Esophagus (tissue), 2 donors: ENCODE measurements at regions not wholly inside any gene's neighbourhood (a gene's known extent, or its start where the extent isn't known, plus 50 kb on each side); places are given as distances from the start of the nearest gene placed in this dataset.
A peak's percentile ranks its signal among the peaks of the same experiment; 100 is the strongest.

ENCODE experiments used
- H3K27ac ChIP-seq, 2 donors: one replicate each; pipeline ENCODE4 v1.5.1; 2013; ENCODE audit warnings: low read depth in 2 of 2, mild to moderate bottlenecking in 2 of 2, inconsistent platforms in 1 of 2, low read length in 1 of 2, moderate library complexity in 1 of 2
- H3K27me3 ChIP-seq, 2 donors: one replicate each; pipeline ENCODE4 v1.6.1; 2013; ENCODE audit warnings: low read length in 2 of 2, control low read depth in 1 of 2, mild to moderate bottlenecking in 1 of 2; ENCODE audit not compliant: insufficient read depth in 2 of 2, control insufficient read depth in 1 of 2
- H3K36me3 ChIP-seq, 2 donors: one replicate each; pipeline ENCODE4 v1.6.1; 2013; ENCODE audit warnings: low read length in 1 of 2; ENCODE audit not compliant: control insufficient read depth in 2 of 2, insufficient read depth in 2 of 2
- H3K4me1 ChIP-seq, 2 donors: one replicate each; pipeline ENCODE4 v1.6.1; 2013; ENCODE audit warnings: low read length in 1 of 2; ENCODE audit not compliant: control insufficient read depth in 2 of 2, insufficient read depth in 2 of 2
- H3K4me3 ChIP-seq, 2 donors: one replicate each; pipeline ENCODE4 v1.5.1; 2013; ENCODE audit warnings: low read length in 2 of 2, mild to moderate bottlenecking in 2 of 2, low read depth in 1 of 2, moderate library complexity in 1 of 2
- H3K9me3 ChIP-seq, 2 donors: one replicate each; pipeline ENCODE4 v1.6.1; 2013; ENCODE audit warnings: mild to moderate bottlenecking in 2 of 2, low read depth in 1 of 2, low read length in 1 of 2, moderate library complexity in 1 of 2; ENCODE audit not compliant: control insufficient read depth in 2 of 2, insufficient read depth in 1 of 2
- WGBS, 2 donors: extraction: QIAGEN DNeasy Blood & Tissue Kit; methylation state at CpG; one replicate each; pipeline ENCODE4 v1.1.7; 2013; 5-methylcytosine and 5-hydroxymethylcytosine counted together
- donor health status: healthy with polysubstance abuse.
- donor health status: Bipolar disorder and iron deficiency.

DNA sequence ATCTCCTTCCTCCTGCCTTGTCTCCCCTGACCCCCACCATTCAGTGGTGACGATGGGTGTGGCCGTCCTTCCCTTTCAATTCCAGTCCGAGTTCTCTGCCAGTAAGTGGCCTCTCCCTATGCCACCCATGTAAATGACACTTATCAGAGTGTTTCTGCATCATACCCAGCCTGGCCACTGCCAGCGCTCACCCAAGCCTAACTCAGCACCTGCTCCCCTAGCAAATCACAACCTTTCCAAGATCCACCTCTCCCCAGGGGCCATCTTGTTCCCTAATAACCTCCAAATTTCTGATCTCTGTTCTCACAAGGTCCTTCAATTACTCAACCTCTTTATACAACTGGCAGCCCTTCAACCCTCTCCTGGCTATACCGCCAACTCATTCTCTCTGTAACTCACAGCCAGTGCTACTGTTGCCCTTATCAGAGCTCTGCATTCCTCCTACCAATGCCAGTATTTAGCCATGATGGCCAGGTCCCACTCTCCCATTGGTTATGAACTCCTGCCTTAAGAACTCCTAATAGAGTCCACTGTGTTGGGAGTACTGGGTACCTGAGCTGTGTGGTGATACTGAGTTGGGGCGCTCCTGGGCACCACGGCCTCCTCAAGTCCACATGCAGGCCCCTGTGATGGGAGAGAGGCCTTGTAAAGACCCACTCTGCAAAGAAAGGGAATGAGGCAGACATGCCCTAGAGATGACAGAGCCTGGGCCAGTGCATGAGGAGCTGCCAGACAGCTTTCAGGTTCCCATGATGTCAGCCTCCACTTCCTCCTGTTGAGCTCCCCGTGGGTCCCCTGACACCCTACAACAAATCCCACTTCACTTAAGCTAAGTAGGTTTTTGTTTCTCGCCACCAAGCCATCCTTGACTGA, 187.4 kb upstream of the RREB1 start:
- no peak overlapping the region for H3K4me3 ChIP-seq
- no peaks in the 10 kb centered on the region for H3K36me3 ChIP-seq
- H3K27ac ChIP-seq, result peak overlapping the region in 1 of 2 donors; percentile 28
- peaks cover 7 to 22% of the 10 kb centered on the region in 2 donors for H3K4me1 ChIP-seq
- WGBS, 2 donors, result 66 to 75% methylated on average over 9 of the region's 9 CpGs
- H3K27me3 ChIP-seq, result no peaks in the 10 kb centered on the region
- H3K9me3 ChIP-seq, result no peaks in the 10 kb centered on the region

DNA sequence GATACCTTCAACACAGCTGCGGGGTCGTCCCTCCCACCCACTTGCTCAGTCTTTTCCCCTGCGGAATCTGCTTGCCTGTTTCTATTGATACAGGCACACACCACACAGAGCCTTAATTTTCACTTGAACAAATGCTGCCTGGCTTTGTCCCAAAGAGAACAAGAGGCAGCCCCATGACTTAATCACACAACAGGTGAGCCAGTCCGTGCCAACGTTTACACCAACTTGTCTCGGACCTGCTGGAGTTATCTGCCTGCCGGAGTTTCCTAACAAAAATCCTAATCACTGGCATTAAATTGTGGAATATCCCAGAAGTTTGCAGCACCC, 186.8 kb upstream of the RREB1 start:
- Histone ChIP-seq H3K27me3 (no peaks in the 10 kb centered on the region), H3K36me3 (no peaks in the 10 kb centered on the region), H3K9me3 (no peaks in the 10 kb centered on the region), H3K4me1 (peaks cover 7 to 26% of the 10 kb centered on the region in 2 donors), H3K27ac (peak overlapping the region in 1 of 2 donors; percentile 28), H3K4me3 (no peak overlapping the region)
- WGBS, 2 donors, result 58 to 69% methylated on average over 7 of the region's 7 CpGs

DNA sequence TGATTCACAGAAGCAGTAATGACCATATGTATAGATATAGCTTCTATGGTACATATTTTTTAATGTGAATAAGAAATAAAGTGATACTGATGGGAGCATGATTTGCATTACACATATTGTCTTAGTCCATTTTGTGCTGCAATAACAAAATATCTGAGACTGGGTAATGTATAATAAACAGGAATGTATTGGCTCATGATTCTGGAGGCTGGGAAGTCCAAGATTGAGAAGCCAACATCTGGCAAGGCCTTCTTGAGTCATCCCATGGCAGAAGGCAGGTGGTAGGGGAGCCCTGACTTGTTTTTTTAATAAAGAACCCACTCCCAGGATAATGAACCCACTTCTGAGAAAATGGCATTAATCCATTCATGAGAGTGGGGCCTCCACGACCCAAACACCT, 185.6 kb upstream of the RREB1 start:
- Histone ChIP-seq H3K27ac (no peak overlapping the region), H3K36me3 (no peaks in the 10 kb centered on the region), H3K9me3 (no peaks in the 10 kb centered on the region), H3K27me3 (no peaks in the 10 kb centered on the region), H3K4me3 (no peak overlapping the region), H3K4me1 (peaks cover 0 to 21% of the 10 kb centered on the region in 2 donors)
- 93 to 95% methylated on average over 1 of the region's 1 CpG for WGBS, 2 donors

DNA sequence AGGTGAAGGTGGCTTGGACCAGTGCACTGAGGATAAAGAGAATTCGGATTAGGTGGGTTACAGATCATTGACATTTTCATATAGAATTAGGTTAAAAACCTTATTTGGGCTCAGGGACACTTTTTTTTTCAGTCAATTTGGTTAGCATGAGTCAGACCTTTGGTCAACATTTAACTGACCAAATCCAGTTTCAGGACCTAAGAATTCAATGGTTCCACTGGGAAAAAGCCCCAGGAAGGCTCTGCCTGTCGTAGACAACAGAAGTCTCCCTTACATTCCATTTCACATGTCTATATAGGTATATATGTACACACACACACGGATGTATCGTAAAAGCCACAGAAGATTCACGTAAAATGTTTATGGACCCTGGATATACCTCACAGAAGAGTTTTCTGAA, 184.2 kb upstream of the RREB1 start:
- 80 to 83% methylated on average over 5 of the region's 5 CpGs for WGBS, 2 donors

DNA sequence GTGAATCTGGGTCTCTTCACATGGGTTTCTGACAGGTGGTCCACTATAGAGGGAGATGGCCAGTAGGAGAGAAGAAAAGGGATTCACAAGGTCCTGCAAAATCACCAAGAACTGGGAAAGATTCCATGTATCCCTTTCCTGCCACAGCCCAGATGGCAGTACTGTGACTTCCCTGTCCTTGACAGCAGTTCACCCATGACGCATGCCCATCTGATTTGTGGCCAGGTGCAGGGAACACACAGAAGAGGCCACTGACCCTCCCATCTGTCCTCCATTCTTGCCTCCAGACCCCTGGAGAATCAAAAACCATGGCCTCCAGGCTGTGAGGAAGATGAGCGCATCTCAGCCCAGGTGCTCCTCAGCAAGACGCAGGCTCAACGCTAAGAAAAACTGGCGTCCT, 183.1 kb upstream of the RREB1 start:
- peaks cover 0 to 25% of the 10 kb centered on the region in 2 donors for H3K4me1 ChIP-seq
- H3K27me3 ChIP-seq, result no peaks in the 10 kb centered on the region
- H3K27ac ChIP-seq, result peak overlapping the region; percentile 25 to 67
- no peaks in the 10 kb centered on the region for H3K9me3 ChIP-seq
- no peak overlapping the region for H3K4me3 ChIP-seq
- H3K36me3 ChIP-seq, result no peaks in the 10 kb centered on the region
- 83 to 87% methylated on average over 5 of the region's 5 CpGs for WGBS, 2 donors

More for the DNA sequence above, 184.2 kb upstream of the RREB1 start:
- Histone ChIP-seq H3K9me3 (no peaks in the 10 kb centered on the region), H3K36me3 (no peaks in the 10 kb centered on the region), H3K4me3 (no peak overlapping the region), H3K27me3 (no peaks in the 10 kb centered on the region), H3K27ac (no peak overlapping the region), H3K4me1 (peaks cover 0 to 25% of the 10 kb centered on the region in 2 donors)

DNA sequence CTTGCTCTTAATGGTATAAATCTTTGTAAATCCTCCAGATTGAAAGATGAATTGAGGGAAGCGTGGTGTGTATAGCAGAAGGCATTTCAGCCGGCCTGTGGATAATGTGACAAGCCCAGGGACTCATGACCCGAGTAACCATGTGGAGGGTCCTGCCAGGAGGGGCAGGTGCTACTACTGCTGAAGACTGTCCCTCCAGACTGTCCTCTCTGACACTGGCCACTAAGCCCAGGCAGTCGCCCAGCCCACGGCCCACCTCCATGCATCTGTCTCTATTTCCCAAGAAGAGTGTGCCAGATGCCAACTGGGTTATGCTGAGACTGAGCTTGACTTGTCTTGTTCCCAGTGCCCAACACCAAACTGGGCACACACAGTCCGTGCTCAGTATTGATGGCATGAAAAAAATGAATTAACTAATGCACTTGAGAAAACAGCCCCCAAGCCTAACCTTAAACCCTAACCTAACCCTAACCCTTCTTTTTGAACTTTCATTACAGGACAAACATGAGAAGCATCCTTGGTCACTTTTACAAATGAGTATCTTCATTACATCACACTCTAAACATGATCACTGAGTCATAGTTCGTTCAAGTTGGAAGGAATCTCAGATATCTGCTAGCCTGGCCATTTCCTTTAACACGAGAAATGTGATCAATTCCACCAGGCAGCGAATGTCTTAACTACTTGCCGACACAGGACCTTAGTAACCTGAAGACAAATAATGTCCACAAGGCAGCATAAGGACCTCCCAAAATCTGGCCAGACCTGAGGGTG, 182.2 kb upstream of the RREB1 start:
- Histone ChIP-seq H3K9me3 (no peaks in the 10 kb centered on the region), H3K36me3 (no peaks in the 10 kb centered on the region), H3K27me3 (no peaks in the 10 kb centered on the region), H3K4me3 (no peak overlapping the region), H3K4me1 (peaks cover 0 to 24% of the 10 kb centered on the region in 2 donors), H3K27ac (peak overlapping the region; percentile 79 to 96)
- 63 to 70% methylated on average over 10 of the region's 10 CpGs for WGBS, 2 donors

DNA sequence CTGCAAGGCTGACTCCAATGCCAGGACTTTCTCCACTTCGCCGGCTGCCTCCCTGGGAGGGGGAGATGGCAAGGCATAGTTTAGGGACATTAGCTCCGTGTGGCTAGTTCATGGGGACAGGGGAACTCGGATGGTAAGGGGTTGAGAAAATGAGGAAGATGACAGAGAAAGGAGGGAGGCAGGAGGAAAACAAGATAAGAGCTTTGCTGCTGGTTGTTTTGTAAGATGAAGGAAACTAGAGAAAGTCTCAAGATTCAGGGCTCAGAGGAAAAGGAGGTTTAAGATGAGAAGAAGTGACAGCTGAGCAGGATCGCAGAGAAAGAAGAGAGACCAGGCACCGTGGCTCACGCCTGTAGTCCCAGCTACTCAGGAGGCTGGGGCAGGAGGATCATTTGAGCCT, 180.9 kb upstream of the RREB1 start:
- no peaks in the 10 kb centered on the region for H3K9me3 ChIP-seq
- 81 to 83% methylated on average over 7 of the region's 7 CpGs for WGBS, 2 donors
- H3K4me1 ChIP-seq, result peaks cover 0 to 25% of the 10 kb centered on the region in 2 donors
- no peak overlapping the region for H3K27ac ChIP-seq
- no peaks in the 10 kb centered on the region for H3K27me3 ChIP-seq
- H3K4me3 ChIP-seq, result no peak overlapping the region
- H3K36me3 ChIP-seq, result no peaks in the 10 kb centered on the region

DNA sequence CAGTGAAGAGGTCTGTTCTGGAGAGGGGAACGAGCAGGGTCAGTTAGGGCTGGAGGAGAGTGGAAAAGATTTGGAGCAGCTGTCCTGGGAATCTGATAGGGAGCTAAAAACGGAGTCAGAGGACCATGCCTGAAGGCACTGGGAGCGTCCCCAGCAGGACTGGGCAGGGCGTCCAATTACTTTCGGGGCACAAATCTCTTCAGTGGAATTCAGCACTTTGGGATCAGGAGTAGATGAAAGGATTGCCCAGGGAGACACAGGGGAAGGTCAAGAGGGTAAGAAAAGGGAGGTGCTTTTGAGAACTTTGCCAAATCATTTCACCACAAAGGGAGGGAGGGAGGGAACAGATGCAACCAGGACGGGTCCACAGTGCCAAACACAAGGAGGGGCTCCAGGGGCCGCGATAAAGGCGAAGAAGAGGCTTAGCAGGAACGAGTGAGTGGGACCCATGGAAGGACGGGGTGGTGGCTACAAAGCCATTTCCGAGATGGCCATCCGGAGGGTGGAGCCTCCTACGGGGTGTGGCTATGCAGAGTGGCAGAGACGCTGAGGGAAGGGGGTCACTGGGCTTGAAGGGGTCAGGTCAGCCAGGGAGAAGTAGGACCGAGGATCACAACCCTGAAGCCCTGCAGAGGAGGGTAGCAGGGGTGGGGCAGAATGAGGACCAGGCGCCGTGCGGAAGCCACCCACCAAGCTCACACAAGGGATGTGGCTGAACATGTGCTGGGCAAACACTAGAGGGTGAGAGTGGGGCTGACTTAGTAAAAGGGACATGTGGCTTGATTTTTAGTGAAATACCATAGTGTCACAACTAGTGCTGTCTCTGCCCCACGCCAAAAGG, 180.0 kb upstream of the RREB1 start:
- H3K4me1 ChIP-seq, result peaks cover 0 to 25% of the 10 kb centered on the region in 2 donors
- peak overlapping the region; percentile 17 to 66 for H3K27ac ChIP-seq
- H3K9me3 ChIP-seq, result no peaks in the 10 kb centered on the region
- H3K4me3 ChIP-seq, result no peak overlapping the region
- WGBS, 2 donors, result 39 to 60% methylated on average over 20 of the region's 20 CpGs
- H3K36me3 ChIP-seq, result no peaks in the 10 kb centered on the region
- H3K27me3 ChIP-seq, result no peaks in the 10 kb centered on the region

DNA sequence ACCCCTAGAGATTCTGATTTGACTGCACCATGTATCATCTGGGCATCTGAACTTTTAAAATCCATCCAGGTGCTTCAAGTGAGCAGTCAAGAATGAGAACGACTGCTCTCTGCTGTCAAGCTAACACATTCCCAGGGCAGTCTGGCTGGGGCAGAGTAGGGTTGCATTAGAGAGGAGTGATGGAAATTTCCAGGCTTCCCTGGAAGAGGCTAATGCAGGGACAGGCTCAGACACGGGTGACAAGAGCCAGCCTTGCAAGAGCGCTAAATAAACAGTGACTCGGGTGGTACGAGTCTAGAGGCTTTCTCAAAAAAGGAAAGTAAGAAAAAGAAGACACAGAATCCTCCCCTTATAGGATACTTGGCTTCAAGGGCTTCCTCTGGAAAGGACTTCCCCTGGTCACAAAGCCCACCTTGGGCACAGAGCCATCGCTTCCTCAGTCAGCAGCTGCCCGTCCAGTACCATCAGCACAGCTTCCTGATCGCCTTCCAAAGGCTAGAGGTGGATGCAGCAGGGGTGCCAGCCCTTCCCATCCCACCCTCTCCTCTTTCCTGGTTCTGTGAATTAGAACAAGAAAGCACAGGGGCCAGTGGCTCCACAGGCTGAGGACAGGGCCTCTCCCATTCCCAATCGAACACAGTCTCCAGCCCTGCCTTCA, 177.4 kb upstream of the RREB1 start:
- peak overlapping the region; percentile 62 to 64 for H3K27ac ChIP-seq
- 59 to 66% methylated on average over 9 of the region's 9 CpGs for WGBS, 2 donors
- H3K9me3 ChIP-seq, result no peaks in the 10 kb centered on the region
- no peaks in the 10 kb centered on the region for H3K36me3 ChIP-seq
- H3K27me3 ChIP-seq, result no peaks in the 10 kb centered on the region
- peaks cover 0 to 20% of the 10 kb centered on the region in 2 donors for H3K4me1 ChIP-seq
- H3K4me3 ChIP-seq, result no peak overlapping the region
